ENCODE measurements at regions not wholly inside any gene's neighbourhood (a gene's known extent, or its start where the extent isn't known, plus 50 kb on each side); places are given as distances from the start of the nearest gene placed in this dataset.
"Not testable (repeated sequence)": the region's sequence is repeated elsewhere in the genome, so short reads cannot be mapped to it uniquely, and the experiment has no call there.

DNA sequence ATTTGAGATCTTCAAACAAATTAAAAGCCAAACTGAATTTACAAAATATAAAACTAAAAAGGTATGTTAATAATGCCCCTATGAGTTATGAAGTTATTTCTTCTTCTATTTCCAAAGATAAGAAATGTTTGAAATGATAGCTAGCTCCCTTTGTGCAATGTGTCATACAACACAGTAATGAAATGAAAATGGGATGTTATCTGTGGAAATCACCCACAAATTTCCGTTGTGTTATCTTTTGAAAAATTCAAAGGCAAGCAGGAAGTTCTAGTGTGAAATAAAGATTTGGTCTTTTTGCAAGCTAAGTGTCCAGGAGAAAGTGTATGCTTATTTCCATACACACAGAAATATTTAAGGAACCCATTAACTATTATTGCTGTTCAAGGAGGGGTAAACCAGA is 375.3 kb upstream of the PRR16 start:
- DNase-seq (ENCODE audit: low spot score) = no peak

DNA sequence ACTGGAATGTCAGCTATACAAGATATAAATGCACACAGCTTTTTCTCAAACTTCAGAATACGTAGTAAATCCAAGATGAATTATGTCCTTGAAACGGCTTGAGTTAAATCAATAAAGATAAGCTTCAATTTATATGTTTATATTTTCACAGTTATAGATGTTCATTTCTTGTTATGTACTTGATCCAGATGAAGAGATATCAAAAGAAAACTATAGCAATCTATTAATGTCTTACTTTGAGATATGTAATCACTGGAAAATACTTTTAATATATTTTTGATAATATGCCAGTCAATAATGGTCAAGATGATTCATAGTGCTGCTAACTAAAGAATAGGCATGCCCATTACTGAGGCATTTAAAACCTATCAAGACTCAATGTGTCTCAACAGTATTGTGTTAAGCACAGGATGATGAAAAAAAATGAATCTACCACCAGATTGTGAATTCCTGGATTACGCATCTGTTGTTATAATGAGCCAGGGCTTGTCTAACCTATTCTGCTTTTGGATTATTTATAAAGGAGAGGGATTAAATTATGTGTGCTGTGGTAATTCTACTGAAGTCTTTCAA is 372.6 kb upstream of the PRR16 start:
- DNase-seq (ENCODE audit: low spot score) = no peak

DNA sequence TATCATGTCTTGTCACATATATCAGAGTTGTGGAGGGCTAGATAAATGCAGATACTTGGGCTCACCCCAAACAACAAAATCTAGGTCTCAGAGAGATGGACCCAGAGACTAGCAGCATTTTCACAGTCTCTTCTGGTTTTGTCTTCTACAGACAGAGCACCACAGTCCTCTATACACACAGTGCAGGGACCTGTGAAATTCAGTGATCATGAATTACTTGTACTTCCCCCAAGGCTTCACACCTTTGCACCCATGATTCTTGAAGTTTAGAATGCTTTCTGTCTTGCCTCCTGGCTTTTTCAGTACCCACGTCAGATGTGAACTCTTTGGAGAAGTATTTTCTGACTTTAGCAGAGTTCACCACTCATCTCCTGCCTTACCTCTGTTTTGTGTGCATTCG is 371.5 kb upstream of the PRR16 start:
- no peak for DNase-seq (ENCODE audit: low spot score)

DNA sequence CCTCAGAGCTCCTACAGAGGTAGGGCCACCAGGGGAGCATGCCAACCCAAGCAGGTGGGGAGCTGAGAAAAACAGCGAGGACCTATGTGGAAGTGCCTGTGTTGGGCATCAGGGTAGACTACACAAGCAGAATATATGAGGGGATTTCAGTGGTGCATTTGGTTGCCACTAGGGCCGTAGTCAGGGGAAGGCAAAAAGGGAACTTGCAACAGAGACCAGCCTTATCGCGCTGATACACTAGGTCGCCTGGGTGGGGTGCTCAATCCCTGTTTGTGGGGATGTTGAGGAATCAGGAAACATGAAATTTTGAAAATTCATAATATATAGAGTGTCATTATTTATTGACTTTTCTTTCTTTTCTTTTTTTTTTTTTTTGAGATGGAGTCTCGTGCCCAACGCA is 370.9 kb upstream of the PRR16 start:
- no peak for DNase-seq (ENCODE audit: low spot score)

DNA sequence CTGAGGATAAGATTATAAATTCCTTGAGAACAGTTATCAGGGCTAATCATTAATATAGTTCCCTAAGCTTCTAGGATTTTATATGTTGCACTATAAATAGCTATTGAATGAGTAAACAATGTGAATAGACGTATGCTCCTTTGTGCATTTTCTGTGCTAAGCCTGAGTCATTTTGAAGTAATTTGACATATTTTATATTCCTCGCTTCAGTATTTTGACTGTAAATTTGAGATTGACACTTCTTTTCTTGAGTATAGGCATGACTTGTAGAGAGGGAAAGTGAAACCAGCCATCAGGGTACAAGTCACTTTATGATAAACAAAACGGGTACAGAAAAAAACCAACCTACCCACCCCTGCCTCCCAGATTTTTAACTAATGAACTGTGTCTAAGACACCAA is 367.7 kb upstream of the PRR16 start:
- DNase-seq (ENCODE audit: low spot score) = peak; percentile 60

DNA sequence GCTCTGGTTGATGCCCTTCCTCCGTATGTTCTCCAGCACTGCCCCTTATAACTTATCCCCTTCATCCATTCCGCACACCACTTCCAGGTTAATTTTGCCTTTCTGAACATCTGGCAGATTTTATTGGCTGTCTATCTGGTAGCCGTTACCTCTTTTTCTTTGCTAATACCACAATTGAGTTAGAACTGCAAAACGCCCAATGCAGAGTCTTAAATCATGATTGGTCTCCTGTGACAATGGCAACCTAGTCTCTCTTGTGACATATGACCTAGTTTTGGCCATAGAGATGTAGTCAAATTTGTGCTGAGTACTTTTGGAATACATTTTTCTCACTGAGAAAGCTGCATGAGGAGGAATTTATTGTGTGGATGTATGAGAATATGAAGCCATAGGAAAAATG is 365.7 kb upstream of the PRR16 start:
- no peak for DNase-seq (ENCODE audit: low spot score)

DNA sequence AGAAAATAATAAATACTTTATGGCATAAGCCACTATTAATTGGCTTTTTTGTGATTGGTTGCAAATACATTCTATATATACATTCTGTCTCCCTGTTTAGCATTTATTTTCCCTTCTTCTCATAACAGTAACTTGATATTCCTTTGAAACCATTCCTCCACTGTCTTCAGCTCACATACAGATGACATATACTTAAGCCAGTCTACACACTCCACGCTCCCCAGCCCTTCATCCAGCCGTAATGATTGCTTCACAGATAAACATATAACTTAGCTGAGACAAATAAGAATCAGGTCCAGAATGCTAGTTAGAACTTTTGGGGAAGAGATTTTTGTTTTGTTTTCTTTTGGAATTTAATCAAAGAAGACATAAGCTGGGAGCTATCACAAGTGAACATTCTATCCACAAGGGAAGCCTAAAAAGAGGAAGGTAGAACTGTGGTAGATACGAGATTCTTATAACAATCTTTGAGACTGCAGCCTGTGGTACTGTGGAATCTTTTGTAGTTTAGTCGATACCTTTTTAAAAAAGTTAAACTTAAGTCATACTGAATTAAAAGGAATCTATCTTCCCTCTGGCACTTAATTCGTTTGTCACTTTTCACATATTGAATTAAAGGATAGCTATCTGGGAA is 365.1 kb upstream of the PRR16 start:
- DNase-seq (ENCODE audit: low spot score) = no peak

DNA sequence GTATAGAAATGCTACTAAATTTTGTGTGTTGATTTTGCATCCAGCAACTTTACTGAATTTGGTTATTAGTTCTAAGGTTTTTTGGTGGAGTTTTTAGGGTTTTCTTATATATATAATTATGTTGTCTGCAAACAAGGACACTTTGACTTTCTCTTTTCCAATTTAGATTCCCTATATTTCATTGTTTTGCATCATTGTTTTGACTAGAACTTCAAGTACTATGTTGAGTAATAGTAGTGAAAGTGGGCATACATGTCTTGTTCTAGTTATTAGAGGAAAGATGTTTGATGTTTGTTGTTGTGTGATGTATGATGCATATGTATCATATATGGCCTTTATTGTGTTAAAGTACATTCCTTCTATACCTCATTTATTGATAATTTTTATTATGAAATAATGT is 362.3 kb upstream of the PRR16 start:
- no peak for DNase-seq (ENCODE audit: low spot score)

DNA sequence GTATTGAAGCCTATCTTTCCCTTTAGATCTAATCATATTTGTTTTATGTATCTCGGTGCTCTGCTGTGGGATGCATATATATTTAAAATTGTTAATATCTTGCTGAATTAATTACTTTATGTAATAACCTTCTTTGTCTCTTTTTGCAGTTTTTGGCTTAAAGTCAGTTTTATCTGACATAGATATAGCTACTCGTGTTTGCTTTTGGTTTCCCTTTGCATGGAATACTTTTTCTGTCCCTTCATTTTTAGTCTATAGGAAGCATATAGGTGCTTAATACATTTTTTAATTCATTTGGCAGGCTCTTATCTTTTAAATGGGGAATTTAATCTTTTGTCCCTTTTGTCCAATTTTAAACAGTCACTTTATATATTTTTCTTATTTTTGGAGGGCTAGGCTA is 360.6 kb upstream of the PRR16 start:
- no peak for DNase-seq (ENCODE audit: low spot score)

DNA sequence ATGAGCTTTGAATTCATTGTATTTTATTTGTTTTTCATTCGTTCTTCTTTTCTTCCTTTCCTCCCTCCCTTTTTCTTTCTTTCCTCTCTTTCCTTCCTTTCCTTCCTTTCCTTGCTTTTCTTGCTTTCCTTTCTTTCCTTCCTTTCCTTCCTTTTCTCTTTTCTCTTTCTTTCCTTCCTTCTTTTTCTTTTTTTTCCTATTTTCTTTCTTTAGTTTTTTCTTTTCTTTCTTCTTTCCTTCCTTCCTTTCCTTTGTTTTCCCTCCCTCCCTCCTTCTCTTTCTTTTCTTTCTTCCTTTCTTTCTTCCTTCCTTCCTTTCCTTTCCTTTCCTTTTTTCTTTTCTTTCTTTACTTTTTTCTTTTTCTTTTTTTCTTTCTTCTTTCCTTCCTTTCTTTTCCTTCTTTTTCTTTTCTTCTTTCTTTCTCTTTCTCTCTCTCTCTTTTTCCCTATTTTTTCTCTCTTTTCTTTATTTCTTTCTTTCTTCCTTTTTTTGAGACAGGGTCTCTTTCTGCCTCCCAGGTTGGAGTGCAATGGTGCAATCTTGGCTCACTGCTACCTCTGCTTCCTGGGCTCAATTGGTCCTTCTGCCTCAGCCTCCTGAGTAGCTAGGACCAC is 357.1 kb upstream of the PRR16 start:
- DNase-seq (ENCODE audit: low spot score) = no peak

DNA sequence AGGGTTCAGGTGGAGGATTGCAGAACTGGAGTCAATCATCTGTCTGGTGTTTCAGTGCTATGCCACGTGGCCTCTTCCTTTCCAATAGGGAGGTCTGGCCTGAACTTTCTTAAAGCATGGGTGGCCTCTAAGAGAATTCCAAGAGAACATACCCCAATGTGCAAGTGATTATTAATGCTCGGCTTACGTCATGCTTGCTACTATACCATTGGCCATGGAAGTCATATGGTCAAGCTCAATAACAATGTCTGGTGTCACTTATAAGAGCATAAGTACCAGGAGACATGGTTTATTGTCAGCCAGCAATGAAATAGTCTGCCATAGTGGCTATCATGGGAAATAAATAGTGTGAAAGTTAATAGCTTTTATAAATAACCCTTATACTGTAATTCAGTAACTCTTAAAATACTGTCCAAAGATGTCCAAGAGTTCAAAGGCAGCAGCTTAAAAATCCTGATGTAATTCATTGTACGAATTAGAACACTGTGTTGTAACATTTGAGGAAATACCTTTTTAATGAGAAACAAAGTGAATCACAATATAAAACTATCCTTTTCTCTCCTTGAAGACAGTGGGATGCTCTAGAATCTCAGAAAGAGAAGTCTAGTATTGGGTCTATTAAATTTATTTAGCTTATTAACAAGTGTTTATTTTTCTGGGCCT is 355.4 kb upstream of the PRR16 start:
- no peak for DNase-seq (ENCODE audit: low spot score)

DNA sequence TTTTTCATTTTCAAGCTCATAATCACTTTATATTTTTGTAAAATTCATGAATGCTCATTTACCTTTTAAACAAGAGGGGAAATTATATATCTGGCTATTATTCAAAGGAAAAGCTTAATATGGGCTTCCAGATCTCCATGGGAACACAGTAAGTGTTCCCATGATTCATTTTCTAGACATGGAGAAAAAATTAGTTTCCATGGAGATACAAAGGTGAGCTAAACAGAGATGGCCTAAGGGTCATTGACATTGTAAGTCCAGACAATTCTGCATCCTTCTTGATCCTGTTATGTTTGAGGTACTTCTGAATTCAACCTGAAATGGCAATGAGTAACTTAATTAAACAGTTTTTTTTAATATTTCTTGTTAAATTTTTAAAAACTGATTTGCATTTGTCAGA is 341.4 kb upstream of the PRR16 start:
- DNase-seq (ENCODE audit: low spot score) = no peak

DNA sequence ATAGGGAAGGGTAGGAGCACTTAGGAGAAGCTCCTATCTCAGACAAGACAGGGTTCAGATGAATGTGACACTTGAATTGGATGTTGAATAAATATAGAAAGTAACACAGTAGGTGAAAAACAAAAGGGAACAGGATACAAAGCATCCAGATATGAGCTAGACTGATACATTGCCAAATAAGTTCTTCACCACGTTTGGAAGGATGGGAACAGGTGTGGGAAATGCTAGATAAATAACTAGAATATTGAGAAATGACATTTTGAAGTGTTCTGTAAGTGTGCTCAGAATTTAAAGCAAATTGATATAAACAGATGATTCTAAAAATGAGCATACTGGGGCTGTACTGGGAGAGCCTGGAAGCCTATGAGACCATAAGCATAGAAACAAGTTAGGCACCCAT is 340.1 kb upstream of the PRR16 start:
- no peak for DNase-seq (ENCODE audit: low spot score)

DNA sequence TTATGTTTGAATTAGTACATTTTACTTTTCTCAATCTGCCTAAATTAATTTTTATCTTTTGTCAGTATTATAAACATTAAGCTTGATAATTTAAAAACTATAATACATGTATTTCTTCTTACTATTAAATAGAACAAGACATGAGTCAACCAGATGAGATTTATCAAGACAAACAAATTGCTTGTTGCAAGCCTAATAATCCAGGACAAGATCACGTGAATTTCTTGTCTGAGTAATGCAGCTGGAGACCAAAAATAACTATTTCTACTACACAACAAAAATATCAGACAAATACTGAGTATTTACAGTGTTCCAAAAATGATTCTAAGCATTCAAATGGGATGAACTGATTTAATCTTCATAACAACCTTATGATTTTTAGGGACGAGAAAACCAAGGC is 339.1 kb upstream of the PRR16 start:
- DNase-seq (ENCODE audit: low spot score) = no peak

DNA sequence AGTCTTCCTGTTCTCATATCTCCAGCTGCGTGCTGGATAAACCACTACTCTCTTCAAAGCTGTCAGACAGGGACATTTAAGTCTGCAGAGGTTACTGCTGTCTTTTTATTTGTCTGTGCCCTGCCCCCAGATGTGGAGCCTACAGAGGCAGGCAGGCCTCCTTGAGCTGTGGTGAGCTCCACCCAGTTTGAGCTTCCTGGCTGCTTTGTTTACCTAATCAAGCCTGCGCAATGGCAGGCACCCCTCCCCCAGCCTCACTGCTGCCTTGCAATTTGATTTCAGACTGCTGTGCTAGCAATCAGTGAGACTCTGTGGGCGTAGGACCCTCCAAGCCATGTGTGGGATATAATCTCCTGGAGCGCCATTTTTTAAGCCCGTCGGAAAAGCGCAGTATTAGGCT is 331.8 kb upstream of the PRR16 start:
- not testable (repeated sequence) for DNase-seq (ENCODE audit: low spot score)

DNA sequence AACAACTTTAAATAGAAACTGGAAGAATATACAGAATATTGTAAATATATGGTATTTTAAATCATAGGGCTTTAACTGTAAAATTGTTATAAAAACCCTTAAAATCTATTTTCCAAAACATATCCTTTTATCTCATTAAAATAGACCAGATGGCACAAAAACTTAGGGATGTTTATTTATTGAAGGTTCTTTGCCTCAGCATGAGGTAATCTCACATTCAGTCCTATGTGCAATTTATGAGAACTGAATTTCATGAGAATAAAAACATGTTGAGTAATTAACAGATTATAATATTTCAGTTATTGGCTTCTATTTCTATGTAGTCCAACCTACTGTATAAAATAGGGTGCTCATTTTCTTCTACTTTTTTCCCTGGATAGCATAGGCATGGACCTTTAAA is 329.2 kb upstream of the PRR16 start:
- DNase-seq (ENCODE audit: low spot score) = no peak

DNA sequence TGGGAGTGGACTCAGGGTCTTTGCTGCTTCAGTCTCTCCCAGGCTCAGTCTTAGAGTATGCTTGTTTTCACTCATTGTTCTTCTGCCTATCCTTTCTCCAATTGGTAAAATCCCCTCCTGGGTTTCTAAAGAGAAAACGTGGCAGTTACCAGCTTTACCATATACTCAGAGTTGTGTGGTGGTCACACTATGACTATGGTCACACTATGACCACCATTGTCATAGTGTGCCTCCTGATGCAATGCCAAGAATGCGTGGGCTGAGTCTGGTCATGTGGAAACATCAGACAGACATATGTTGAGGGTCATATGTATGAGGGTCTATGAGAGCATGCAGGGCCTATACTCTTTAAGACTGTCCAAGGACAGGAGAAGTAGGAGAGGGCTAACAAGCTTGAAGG is 326.5 kb upstream of the PRR16 start:
- DNase-seq (ENCODE audit: low spot score) = no peak

DNA sequence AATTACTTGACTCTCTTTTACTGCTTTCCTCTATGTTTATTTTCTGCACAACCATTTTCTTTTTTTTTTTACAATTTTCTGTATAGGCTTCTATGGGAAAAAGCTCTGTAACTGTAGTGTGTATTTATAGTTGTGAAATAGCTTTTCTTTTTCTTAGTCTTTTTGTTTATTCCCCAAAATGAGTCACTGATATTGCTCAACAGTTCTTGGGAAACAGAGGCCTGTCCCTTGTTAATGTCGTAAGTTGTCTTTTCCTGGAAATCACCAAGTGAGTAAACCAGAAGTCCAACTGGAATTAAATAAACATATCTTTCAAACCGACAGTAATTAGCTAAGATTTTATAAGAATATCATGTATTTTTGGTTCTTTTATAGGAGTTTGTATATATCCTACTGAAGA is 325.1 kb upstream of the PRR16 start:
- peak; percentile 52 for DNase-seq (ENCODE audit: low spot score)

DNA sequence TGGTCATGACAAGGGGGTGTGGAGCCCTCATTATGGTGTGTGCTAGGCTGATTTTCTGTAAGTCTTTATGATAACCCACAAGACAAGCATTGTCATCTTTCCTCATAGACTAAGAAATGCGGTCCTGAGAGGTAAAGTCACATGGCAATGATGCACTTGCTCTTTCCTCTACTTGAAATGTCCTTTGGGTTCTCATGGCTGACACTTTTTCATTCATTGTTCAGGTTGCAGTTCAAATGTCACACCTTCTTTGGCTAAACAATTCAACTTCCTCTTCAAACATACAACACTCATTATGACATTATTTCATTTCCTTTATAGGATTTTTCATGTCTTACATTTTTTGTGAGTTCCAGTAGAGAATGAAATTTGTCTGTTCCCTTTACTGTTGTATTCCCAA is 323.6 kb upstream of the PRR16 start:
- no peak for DNase-seq (ENCODE audit: low spot score)

DNA sequence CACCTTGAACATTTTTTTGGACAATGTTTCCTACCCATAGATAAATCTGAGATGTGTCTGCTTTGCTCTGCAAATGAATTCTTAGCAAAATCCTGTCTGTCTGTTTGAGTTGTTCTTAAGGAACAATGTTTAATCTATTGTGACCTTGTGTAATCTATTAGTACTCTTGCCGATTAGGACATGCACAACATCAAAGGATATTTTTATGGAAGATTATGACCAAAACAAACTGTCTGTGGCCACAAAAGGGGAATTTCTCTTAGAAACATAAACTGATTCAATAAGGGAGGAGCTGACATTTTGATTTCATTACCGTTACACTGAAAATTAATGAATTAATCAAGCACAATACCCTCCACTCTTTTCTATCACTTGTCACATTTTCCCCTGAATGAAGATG is 323.0 kb upstream of the PRR16 start:
- DNase-seq (ENCODE audit: low spot score) = no peak

DNA sequence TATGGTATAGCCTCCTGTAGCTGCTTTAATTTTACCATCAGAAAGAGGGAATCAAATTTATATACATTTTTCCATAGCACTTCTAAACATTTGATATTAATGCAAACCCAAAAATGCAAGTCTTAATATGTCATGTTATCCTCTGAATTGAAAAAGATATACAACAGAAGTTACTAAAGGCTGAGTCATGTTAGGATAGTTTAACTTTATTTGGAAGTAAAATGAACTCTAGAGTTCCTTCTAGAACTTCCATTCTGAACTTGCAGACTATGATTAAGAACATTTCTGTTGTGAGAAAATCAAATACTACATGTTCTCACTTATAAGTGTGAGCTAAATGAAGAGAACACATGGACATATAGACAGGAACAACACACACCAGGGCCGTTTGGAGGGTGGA is 317.3 kb upstream of the PRR16 start:
- no peak for DNase-seq (ENCODE audit: low spot score)

DNA sequence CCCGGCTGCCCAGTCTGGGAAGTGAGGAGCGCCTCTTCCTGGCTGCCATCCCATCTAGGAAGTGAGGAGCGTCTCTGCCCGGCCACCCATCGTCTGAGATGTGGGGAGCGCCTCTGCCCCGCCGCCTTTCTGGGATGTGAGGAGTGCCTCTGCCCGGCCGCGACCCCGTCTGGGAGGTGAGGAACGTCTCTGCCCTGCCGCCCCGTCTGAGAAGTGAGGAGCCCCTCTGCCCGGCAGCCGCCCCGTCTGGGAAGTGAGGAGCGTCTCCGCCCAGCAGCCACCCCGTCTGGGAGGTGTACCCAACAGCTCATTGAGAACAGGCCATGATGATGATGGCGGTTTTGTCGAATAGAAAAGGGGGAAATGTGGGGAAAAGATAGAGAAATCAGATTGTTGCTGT is 316.2 kb upstream of the PRR16 start:
- DNase-seq (ENCODE audit: low spot score) = not testable (repeated sequence)

DNA sequence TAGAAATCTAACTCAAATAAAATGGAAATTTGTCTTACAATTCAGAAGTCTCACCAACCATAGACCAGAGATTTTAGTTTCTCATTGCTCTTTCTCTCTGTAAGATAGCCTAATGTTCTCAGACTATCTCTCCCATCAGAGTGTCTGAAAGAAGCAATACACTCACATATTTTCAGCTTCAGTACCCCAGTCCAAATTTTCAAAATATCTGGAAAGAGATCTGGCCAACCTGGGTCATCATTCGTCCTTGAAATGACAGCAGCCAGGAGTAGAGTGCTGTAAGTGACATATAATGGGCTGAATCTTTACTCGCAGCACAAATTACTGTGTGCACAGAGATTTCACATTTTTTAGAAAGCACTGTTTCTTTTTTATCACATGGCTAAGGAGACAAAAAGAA is 313.3 kb upstream of the PRR16 start:
- DNase-seq (ENCODE audit: low spot score) = no peak

DNA sequence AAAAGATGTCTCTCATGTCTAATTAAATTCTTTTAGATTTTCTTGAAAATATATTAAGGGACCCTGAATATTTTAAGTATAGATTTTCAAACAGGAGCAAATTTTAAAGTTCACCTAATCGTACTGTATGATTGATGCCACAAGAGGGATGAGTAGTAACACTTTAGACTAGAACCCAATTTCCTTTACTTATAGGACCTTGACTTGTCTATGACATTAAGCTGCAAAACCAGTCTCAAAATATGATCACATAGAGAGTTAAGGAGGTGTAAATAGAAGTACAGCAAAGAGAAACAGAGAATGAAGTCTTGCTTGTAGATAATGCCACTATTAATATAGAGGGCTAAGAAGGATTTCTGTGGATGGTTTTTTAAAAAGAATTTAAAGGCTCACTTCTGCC is 312.9 kb upstream of the PRR16 start:
- no peak for DNase-seq (ENCODE audit: low spot score)

Measured in kidney tubule cell (primary cell).